ENCODE measurements at regions not wholly inside any gene's neighbourhood (a gene's known extent, or its start where the extent isn't known, plus 50 kb on each side); places are given as distances from the start of the nearest gene placed in this dataset.
"Not testable (repeated sequence)": the region's sequence is repeated elsewhere in the genome, so short reads cannot be mapped to it uniquely, and the experiment has no call there.

GRCh38 chr11:134853992-134854991 is 442.2 kb upstream of the B3GAT1 start:
- TF ChIP-seq CTCF (IDR thresholded peaks at IDR 0.05), result no peak
- no peak for TF ChIP-seq POLR2A (IDR thresholded peaks at IDR 0.05)
- Histone ChIP-seq H3K27me3 (no peaks in the 10 kb centered on the region), H3K9me3 (no peaks in the 10 kb centered on the region), H3K4me1 (no peaks in the 10 kb centered on the region), H3K4me3 (replicated peaks in 1 of 3) (no peak overlapping the region), H3K36me3 (no peaks in the 10 kb centered on the region), H3K27ac (no peak overlapping the region)
- WGBS, 2 donors, result 63 to 67% methylated on average over 12 of the region's 12 CpGs
- intact Hi-C loops (cut with DNase I), result no loop called here
- no peak for DNase-seq

GRCh38 chr11:134851503-134852224 is 439.6 kb upstream of the B3GAT1 start:
- WGBS, 2 donors, result 62 to 84% methylated on average over 22 of the region's 22 CpGs
- H3K4me1 ChIP-seq; H3K36me3 ChIP-seq; intact Hi-C loops (cut with DNase I); DNase-seq; H3K27ac ChIP-seq; H3K4me3 ChIP-seq (replicated peaks in 1 of 3); H3K9me3 ChIP-seq; H3K27me3 ChIP-seq: not testable (repeated sequence)

- TF ChIP-seq POLR2A (IDR thresholded peaks at IDR 0.05) (no peak), CTCF (IDR thresholded peaks at IDR 0.05) (no peak)
- Histone ChIP-seq H3K9me3 (no peaks in the 10 kb centered on the region), H3K4me1 (no peaks in the 10 kb centered on the region), H3K36me3 (no peaks in the 10 kb centered on the region), H3K27ac (no peak overlapping the region), H3K4me3 (replicated peaks in 1 of 3) (no peak overlapping the region), H3K27me3 (no peaks in the 10 kb centered on the region)
- WGBS, 2 donors, result 72 to 78% methylated on average over 2 of the region's 2 CpGs
- DNase-seq, result no peak
- intact Hi-C loops (cut with DNase I), result no loop called here
Measured at GRCh38 chr11:134850566-134850965, 438.5 kb upstream of the B3GAT1 start.

- no peak overlapping the region for H3K4me3 ChIP-seq (replicated peaks in 1 of 3)
Measured at GRCh38 chr11:134849833-134850232, 437.8 kb upstream of the B3GAT1 start.

More at GRCh38 chr11:134849833-134850232, 437.8 kb upstream of the B3GAT1 start:
- no peak for TF ChIP-seq CTCF (IDR thresholded peaks at IDR 0.05)
- DNase-seq, result no peak
- Histone ChIP-seq H3K36me3 (no peaks in the 10 kb centered on the region), H3K9me3 (no peaks in the 10 kb centered on the region), H3K27ac (no peak overlapping the region), H3K4me1 (no peaks in the 10 kb centered on the region), H3K27me3 (no peaks in the 10 kb centered on the region)
- 90 to 93% methylated on average over 3 of the region's 3 CpGs for WGBS, 2 donors
- intact Hi-C loops (cut with DNase I), result no loop called here

All from thyroid gland (tissue), 4 donors.